ENCODE measurements at regions not wholly inside any gene's neighbourhood (a gene's known extent, or its start where the extent isn't known, plus 50 kb on each side); places are given as distances from the start of the nearest gene placed in this dataset.

DNA sequence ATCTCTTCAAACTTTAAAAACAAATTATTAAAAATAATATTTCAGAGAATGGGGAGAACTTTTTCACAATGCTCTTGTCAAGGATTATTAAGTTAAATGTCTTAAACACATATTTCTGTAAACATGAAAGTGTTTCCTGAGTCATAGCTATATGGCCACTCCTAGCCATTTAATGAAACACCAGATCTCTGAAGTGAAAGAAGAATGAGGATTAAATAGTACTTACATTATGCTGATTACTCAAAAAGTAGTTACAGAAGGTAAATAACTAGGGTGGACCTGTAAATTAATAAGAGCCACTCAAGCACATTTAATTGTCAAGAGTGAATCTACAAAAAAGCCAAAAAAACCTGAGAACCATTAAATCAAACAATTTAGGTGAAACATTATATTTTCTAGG is 57.6 kb upstream of the GALNT7 start:
- TF ChIP-seq EZH2 (IDR thresholded peaks at IDR 0.05; ENCODE audit: low read depth) (no peak), CTCF (conservative IDR thresholded peaks at IDR 0.05) (no peak)

Data from PC-9 (cell line).